ENCODE measurements at regions not wholly inside any gene's neighbourhood (a gene's known extent, or its start where the extent isn't known, plus 50 kb on each side); places are given as distances from the start of the nearest gene placed in this dataset.

DNA sequence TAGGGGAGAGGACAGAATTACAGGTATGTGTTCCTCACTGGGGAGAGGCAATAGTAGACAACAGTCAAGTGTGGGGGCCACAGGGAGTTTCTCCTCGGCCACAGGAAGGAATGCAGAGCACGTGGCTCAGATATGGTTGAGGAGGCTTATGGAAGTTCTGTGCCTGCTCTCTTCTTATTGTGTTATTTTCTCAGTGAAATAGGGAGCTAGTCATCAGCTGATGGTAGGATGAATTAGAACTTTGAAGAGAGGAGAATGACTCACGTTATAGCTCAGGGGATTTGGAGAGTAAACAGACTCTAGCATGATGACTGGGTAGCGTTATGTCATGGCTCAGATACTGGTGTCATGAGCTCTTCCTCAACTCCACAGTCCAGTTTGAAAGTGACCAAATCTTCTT, 308.3 kb upstream of the IGFBP3 start:
- no peak for TF ChIP-seq EZH2phosphoT487 (IDR thresholded peaks at IDR 0.05; ENCODE audit: borderline replicate concordance)
- no peak for TF ChIP-seq CTCF (conservative IDR thresholded peaks at IDR 0.05; ENCODE audit: low read length)
